ENCODE measurements at regions not wholly inside any gene's neighbourhood (a gene's known extent, or its start where the extent isn't known, plus 50 kb on each side); places are given as distances from the start of the nearest gene placed in this dataset.

- no peaks in the 10 kb centered on the region for H3K9me3 ChIP-seq (ENCODE audit: severe bottlenecking)
- no peak overlapping the region for H3K4me3 ChIP-seq (ENCODE audit: low read depth, low read length)
- DNase-seq, result no peak
- no peak overlapping the region for H3K27ac ChIP-seq
- H3K36me3 ChIP-seq, result no peaks in the 10 kb centered on the region
- H3K27me3 ChIP-seq (ENCODE audit: insufficient read depth, low read depth, severe bottlenecking), result no peaks in the 10 kb centered on the region
- TF ChIP-seq CTCF (IDR thresholded peaks at IDR 0.05; ENCODE audit: low read depth, low read length), result no peak
Observed at GRCh38 chr7:145605963-145606362, 510.6 kb upstream of the CNTNAP2 start.

GRCh38 chr7:145599376-145599775 is 517.2 kb upstream of the CNTNAP2 start:
- no peaks in the 10 kb centered on the region for H3K9me3 ChIP-seq (ENCODE audit: severe bottlenecking)
- no peaks in the 10 kb centered on the region for H3K27me3 ChIP-seq (ENCODE audit: insufficient read depth, low read depth, severe bottlenecking)
- H3K27ac ChIP-seq, result no peak overlapping the region
- no peak overlapping the region for H3K4me3 ChIP-seq (ENCODE audit: low read depth, low read length)
- H3K36me3 ChIP-seq, result no peaks in the 10 kb centered on the region
- DNase-seq, result no peak
- no peak for TF ChIP-seq CTCF (IDR thresholded peaks at IDR 0.05; ENCODE audit: low read depth, low read length)

GRCh38 chr7:145584401-145584800 is 532.2 kb upstream of the CNTNAP2 start:
- DNase-seq, result no peak
- Histone ChIP-seq H3K27ac (no peak overlapping the region), H3K4me3 (ENCODE audit: low read depth, low read length) (no peak overlapping the region), H3K9me3 (ENCODE audit: severe bottlenecking) (no peaks in the 10 kb centered on the region), H3K36me3 (no peaks in the 10 kb centered on the region), H3K27me3 (ENCODE audit: insufficient read depth, low read depth, severe bottlenecking) (no peaks in the 10 kb centered on the region)
- no peak for TF ChIP-seq CTCF (IDR thresholded peaks at IDR 0.05; ENCODE audit: low read depth, low read length)

- no peaks in the 10 kb centered on the region for H3K36me3 ChIP-seq
- no peak for TF ChIP-seq CTCF (IDR thresholded peaks at IDR 0.05; ENCODE audit: low read depth, low read length)
- DNase-seq, result no peak
- no peak overlapping the region for H3K27ac ChIP-seq
- H3K4me3 ChIP-seq (ENCODE audit: low read depth, low read length), result no peak overlapping the region
- H3K27me3 ChIP-seq (ENCODE audit: insufficient read depth, low read depth, severe bottlenecking), result no peaks in the 10 kb centered on the region
- no peaks in the 10 kb centered on the region for H3K9me3 ChIP-seq (ENCODE audit: severe bottlenecking)
Observed at GRCh38 chr7:145582742-145583303, 533.8 kb upstream of the CNTNAP2 start.

- H3K27me3 ChIP-seq (ENCODE audit: insufficient read depth, low read depth, severe bottlenecking), result no peaks in the 10 kb centered on the region
- TF ChIP-seq CTCF (IDR thresholded peaks at IDR 0.05; ENCODE audit: low read depth, low read length), result no peak
- DNase-seq, result no peak
- no peak overlapping the region for H3K27ac ChIP-seq
- H3K36me3 ChIP-seq, result no peaks in the 10 kb centered on the region
- H3K9me3 ChIP-seq (ENCODE audit: severe bottlenecking), result no peaks in the 10 kb centered on the region
- H3K4me3 ChIP-seq (ENCODE audit: low read depth, low read length), result no peak overlapping the region
Observed at GRCh38 chr7:145557805-145558204, 558.8 kb upstream of the CNTNAP2 start.

GRCh38 chr7:145543242-145543641 is 573.4 kb upstream of the CNTNAP2 start:
- H3K36me3 ChIP-seq, result no peaks in the 10 kb centered on the region
- TF ChIP-seq CTCF (IDR thresholded peaks at IDR 0.05; ENCODE audit: low read depth, low read length), result no peak
- no peak for DNase-seq
- H3K4me3 ChIP-seq (ENCODE audit: low read depth, low read length), result no peak overlapping the region
- no peaks in the 10 kb centered on the region for H3K27me3 ChIP-seq (ENCODE audit: insufficient read depth, low read depth, severe bottlenecking)
- H3K9me3 ChIP-seq (ENCODE audit: severe bottlenecking), result no peaks in the 10 kb centered on the region
- H3K27ac ChIP-seq, result no peak overlapping the region

Data from WERI-Rb-1 (cell line).